DMS114 treated with DMSO at 0.1 percent for 48 hours (cell line): ENCODE measurements at regions not wholly inside any gene's neighbourhood (a gene's known extent, or its start where the extent isn't known, plus 50 kb on each side); places are given as distances from the start of the nearest gene placed in this dataset.

Experiments
- DNase-seq: peaks from one replicate; lab custom pipeline; 2025; ENCODE audit not compliant: unreplicated experiment; lab: John Stamatoyannopoulos, UW

DNA sequence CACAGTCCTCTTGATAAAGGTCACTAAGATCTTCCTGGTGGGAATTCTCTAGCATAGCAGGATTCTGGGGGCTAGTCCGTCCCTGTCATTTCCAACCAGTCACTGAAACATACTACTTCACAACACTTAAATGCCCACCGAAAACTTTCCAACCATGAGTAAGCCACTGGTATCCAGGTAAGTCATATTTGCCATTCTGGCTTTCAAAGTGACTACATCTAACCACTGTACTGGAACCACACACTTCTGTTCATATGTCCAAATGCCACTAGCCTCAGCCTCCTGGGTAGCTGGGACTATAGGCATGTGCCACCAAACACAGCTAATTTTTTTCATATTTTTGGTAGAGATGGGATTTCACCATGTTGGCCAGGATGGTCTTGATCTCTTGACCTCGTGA is 64.3 kb upstream of the VANGL1 start:
- DNase-seq: no peak

DNA sequence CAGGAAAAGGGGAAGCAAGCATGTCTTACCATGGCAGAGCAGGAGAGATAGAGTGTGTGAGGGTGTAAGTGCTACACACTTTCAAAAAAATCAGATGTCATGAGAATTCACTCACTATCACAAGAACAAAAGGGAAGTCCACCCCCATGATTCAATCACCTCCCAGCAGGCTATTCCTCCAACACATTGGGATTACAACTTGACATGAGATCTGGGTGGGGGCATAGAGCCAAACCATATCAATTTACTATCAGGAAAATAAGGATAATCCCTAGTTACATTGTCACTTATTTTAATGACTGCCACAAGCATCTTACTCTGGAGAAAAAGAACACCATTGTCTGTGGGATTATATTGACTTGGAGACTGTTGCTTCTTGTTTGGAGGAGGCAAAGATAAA is 66.1 kb upstream of the VANGL1 start:
- DNase-seq: no peak

DNA sequence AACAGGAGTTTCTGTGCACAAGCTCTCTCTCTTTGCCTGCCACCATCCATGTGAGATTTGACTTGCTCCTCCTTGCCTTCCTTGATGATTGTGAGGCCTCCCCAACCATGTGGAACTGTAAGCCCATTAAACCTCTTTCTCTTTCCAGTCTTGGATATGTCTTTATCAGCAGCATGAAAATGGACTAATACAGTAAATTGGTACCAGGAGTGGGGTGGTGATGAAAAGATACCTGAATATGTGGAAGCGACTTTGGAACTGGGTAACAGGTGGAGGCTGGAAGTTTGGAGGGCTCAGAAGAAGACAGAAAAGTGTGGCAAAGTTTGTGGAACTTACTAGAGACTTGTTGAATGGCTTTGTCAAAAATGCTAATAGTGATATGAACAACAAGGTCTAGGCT is 69.1 kb upstream of the VANGL1 start:
- no peak for DNase-seq

DNA sequence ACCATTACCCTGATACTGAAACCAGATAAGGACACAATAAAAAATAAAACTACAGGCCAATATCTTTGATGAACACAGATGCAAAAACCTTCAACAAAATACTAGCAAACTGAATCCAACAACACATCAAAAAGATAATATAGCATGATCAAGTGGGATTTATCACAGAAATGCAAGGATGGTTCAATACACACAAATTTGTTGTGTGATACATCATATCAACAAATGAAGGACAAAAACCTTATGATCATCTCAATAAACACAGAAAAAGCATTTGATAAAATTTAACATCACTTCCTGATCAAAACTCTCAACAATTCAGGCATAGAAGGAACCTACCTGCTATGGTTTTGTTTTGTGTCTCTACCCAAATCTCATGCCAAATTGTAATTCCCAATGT is 74.3 kb upstream of the VANGL1 start:
- DNase-seq: no peak

DNA sequence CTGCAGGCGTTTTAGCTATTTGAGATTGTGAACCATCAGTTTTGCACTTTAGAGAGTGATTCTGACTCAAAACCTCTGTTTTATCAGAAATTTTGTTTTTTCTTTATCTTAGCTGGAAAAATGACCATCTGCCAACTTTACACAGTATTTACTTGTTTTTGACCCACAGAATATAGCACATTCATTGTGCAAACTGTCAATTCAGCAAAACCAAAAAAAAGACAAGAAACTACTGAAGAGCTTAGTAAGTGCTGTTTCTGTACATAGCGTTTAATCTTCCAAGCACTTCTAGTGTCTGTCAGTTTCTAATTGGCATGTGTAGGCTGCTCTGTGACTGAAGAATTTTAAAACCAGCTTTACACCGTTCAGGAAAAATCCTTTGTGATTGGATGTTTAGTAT is 76.0 kb upstream of the VANGL1 start:
- DNase-seq: no peak

DNA sequence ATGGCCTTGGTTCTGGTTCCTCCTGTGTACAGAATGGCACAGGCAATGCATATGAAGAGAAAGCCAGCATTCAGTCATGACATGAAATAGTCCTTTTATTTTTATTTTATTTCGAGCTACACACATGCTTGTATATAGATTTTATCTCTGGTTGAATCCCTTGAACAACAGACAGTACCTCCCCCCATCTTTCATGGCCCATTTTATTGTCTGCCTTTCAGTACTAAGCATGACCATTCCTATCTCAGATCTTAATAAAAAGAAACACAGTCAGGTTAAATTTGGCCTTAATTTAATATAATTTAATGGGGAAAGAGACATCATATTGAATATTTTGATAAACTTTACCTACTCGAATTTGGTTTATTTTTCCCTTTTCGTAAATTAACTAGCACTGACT is 76.4 kb upstream of the VANGL1 start:
- DNase-seq: no peak

DNA sequence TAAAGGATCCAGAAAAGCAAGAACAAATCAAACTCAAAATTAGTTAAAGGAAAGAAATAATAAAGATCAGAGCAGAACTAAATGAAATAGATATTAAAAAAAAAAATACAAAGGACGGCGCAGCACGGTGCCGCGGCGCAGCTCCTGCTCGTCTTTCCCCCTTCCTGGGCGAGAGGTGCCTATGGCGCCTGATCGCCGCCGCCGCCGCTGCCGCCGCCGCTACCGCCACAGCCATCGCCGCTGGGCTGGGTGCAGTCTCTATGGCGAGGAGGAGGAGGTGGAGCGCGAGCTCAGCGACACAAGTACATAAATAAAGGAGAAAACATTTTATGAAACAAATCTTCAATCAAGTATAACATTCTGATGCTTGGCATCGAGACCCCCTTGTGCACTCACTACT is 77.6 kb upstream of the VANGL1 start:
- DNase-seq: no peak

DNA sequence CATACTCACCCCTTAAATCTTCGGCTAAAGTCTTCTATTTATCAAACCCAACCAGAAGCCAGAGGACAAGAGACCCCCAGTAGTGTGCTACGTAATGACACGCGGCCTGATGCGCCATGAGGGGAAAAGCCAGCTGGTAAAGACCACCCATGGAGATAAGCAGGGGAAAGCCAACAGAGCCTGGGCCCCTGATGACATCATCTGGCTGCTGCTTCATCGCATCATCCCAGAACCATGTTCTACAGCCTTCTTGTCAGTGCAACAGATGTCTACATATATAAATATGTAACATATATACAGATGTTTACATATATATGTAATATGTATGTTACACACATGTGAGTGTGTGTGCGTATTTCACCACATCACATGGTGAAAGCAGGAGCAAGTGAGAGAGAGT is 81.7 kb upstream of the VANGL1 start:
- DNase-seq: no peak

DNA sequence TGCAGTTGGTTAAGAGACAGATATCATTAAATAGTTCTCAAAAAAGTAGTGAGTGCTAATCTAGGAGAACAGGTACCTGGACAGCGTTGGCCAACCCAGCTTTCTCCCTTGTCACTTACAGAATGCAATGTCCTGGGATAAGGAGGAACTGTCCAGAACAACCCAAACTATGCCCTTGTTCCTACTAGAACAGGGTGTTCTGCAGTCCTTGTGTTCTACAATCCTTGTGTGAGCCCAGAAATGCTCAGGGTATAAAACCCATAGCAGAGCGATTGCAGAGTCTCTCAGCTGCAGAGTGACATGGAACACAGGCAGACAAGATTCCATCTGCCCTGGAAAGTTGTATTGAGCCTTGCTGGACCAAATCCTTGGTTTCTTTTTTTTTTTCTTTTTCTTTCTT is 83.5 kb upstream of the VANGL1 start:
- DNase-seq: no peak

DNA sequence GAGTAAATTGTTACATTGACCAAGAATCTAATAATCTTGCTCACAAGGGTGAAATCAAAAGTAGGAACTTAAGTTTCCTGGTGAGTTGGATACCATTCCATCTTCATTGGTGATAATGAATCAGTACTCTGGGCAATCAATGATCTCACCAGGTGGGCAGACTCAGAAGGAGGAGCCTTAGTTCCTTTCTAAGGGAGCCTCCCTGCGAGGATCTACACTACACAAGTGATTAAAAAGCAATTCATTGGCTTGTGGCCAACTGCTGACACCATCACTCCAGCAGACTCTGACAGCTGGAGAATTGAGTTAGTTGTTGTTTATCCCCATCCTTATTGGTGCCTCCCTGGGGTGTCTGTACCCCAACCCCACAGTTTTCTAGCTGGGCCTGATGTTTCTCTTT is 84.1 kb upstream of the VANGL1 start:
- DNase-seq: no peak

DNA sequence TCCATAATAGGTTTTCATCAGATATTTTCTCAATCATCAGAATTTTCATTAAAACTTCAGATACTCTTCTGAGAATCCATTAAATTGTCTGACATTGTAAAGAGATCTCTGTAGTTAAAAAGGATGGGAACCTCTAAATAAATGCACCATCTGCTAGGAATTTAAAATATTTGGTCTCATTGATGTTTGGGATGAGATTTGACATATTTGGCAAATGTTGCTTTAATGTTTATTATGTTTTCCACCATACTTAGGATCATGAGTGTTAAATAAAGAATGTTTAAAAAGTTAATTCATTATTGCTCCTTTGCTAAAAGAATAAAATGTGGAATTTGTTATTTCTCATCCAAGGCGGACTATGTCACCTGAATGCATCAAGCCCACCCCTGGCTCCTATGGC is 85.5 kb upstream of the VANGL1 start:
- no peak for DNase-seq

DNA sequence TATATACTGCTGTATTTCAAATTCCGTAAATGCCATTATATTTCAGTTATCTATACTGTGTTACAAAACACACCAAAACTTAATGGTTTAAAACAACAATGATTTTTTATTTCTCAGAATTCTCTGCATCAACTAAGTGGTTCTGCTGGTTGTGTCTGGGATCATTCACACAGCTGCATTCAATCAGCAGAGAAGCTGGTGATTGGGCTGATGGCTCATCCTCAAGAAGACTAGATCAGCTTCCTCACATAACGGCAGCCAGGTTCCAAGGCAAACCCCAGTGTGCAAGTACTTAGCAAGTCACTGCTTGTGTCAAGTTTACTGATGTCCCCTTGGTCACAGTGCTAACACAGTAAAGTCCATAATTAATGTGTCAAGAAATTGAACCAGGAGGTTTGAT is 86.3 kb upstream of the VANGL1 start:
- no peak for DNase-seq

DNA sequence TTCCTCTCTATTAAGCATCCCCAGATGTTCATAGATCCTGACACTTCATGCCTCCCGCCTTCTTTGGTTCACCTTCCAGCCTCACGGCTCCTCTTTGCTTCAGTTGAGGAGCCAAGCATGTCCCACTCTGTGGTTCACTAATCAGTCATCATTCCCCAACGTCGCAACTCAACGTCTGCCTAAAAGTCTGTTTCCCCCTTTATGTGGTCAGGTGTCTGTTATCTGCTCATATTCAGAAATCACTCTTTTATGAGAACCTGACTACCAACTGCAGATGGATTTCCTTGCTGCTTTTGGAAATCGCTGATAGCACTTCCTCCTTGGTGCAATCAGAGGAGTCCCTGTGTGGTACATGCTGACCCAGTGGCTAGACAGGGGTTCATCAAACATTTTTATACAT is 94.1 kb upstream of the VANGL1 start:
- no peak for DNase-seq

DNA sequence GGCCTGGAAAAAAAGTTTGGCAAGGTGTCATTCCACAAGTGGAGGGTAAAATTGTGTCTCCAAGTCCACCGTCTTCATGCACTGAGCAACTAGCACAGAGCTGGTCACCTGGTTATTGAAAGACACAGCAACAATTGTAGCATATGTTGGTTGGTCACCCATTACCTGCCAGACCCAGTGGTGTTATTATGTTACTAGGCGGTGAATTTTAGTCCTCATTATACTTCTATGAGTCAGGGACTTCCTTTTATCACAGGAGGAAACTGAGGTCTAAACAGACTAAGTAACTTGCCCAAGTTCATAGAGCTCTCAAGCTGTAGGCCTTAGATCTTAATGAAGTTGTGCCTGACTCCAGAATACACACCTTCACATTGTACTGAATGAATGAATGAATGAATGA is 94.9 kb upstream of the VANGL1 start:
- DNase-seq: no peak

DNA sequence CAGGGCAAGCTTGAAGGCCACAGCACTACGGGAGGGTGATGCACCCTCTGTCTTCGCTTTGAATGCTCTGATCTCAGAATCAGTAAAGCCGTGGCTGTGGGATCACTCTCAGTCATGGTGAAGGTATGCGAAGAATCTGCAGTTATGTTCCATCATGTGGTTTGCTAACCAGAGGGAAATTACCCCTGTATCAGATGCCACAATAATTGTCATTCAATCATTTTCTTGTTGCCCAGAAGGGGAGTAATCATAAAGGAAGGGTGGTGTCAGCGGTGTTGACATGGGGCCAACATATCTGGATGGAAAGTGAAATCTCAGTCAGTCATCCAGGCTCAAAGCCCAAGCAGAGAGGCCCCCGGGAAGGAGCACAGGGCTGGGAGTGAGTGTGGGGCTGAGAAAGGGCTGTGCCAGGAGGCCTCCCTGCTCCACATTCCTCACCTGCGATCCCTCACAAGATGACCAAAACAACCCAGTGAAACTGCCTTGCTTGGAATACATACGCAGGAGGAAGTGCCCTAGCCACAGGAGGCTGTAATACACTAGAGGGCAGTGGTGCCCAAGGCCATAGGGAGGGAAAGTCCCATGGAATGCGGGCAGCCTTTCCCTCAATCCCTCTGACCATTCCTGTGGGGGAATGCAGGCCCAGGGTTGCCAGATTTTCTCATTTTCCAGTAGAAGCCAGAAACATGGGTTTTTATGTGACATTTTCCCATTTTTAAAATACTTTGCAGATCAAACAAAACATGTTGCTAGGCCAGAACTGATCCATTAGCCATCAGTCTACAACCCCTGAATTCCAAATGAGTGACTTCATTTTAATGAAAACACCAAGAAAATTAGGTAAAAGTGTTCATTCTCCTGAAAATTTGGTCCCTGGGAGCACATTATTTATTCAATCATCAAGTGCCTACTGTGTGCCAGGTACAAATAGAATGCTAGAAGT is 95.7 kb upstream of the VANGL1 start:
- peak; percentile 25 for DNase-seq

DNA sequence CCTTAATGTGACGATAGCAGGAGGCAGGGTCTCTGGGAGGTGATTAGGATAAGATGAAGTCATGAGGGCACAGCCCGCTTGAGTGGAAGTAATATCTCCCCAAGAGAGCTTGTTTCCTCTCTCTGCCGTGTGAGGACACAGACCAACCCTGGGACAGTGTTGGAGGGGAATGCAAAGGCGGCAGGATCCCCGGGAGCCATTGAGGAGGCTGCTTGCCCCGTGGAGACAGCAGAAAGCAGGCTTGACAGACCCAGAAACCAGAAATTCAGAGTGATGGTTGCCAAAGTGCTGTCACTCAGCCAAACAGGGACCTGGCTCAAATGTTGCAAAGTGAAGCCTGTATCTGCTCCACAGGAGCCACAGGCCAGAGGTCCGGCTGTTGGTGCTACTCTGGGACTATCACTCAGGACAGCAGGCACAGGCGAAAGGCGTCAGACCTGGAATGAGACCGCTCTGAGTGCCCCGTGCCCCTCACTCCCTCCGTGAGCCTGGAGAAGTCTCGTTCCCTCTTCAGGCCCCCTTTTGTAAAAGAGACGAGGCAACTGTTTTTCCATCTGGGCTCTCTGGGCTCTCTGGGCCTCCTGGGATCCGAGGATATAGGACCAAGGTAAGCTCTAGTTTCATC is 96.6 kb upstream of the VANGL1 start:
- DNase-seq: no peak

DNA sequence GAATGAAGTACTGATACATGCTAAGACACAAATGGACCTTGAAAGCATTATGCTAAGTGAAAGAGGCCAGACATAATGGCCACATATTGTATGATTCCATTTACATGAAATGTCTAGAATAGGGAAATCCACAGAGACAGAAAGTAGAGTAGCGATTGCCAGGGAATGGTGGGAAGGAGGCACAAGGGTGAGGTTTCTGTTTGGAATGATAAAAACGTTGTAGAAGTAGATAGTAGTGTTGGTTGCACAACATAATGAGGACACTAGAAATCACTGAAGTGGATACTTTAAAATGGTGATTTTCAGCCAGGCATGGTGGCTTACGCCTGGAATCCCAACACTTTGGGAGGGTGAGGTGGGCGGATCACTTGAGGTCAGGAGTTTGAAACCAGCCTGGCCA is 97.6 kb upstream of the VANGL1 start:
- DNase-seq: no peak

DNA sequence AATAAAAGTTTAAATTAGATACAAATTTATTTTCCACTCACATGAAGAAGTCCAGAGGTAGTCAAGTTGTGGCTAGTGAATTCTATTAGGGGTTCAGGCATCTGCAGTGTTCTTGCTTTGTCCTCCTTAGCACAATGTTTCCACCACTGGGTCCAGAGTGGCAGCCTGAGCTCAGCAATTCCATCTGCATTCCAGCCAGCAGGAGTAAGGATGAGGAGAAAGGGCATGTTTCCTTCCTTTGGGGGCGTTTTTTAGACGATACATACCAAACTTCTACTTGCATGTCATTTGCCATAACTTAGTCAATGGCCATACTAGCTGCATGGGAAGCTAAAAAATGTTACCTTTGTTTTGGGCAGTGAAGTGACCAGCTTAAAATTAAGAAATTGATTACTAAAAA is 98.5 kb upstream of the VANGL1 start:
- no peak for DNase-seq

DNA sequence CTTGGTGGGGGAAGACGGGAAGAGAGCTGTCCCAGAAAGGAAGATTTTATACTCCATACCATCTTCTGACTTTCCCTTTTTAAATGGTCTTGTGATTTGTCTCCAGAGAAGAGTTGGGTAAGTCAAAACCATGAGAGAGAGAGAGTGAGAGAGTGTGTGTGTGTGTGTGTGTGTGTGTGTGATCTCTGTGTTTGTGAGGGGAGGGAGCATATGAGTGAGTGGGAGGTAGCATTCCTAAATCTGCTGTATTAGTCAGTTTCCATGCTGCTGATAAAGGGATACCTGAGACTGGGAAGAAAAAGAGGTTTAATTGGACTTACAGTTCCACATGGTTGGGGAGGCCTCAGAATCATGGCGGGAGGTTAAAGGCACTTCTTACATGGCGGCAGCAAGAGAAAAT is 102.0 kb upstream of the VANGL1 start:
- DNase-seq: no peak

DNA sequence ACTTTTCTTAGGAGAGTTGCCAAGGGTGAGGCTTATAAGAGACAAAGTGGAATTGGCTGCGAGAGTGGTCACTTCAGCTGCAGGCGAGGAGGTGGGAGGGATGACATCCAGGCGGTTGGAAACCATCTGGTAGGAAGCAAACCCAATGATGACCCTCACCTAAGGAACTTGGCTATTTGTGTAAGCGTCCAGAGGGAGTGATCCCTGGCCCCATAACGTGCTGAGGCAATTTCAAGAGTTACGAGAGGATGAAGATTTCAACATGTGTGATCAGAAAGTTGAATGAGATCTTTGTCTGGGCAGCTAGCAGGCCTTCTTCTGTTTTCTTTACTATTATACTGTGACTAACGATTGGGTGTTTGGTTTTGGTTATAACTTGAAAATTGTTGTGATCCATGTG is 102.7 kb upstream of the VANGL1 start:
- DNase-seq: no peak

DNA sequence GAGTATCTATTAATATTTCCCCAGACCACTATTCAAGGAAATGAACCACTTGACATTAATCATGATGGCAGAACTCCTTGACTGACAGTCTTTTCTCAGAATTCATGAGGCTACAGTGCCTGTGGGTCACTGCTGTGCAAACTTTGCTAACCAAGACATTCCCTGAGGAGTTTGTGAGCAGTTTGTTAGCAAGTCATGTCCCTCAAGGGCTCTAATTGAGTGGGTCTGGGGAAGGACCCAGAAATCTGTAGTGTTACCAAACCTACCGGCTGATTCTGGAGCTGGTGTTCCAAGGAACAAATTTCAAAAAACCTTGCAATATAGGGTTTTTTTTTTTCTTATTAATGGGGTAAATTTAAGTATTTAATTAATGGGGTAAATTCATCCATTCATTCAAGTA is 103.2 kb upstream of the VANGL1 start:
- no peak for DNase-seq

DNA sequence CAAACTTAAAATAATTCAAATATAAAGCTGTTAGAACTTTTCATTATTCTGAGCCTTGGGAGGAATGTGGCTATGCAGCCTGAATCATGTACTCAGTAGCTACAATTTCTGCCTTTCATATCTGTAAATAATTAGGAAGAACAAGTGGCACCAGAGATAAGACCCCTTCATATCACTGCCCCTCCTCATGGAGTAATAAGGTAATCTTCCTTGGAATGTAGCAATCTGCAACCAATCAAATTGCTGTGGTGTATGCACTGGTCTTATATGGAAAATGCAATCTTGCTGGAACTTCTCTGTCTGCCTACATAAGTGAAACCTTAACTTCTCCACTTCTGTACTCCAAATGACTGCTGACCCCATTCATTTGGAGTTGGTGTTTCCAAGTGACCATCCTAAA is 104.4 kb upstream of the VANGL1 start:
- no peak for DNase-seq
